ENCODE measurements at regions not wholly inside any gene's neighbourhood (a gene's known extent, or its start where the extent isn't known, plus 50 kb on each side); places are given as distances from the start of the nearest gene placed in this dataset.

DNA sequence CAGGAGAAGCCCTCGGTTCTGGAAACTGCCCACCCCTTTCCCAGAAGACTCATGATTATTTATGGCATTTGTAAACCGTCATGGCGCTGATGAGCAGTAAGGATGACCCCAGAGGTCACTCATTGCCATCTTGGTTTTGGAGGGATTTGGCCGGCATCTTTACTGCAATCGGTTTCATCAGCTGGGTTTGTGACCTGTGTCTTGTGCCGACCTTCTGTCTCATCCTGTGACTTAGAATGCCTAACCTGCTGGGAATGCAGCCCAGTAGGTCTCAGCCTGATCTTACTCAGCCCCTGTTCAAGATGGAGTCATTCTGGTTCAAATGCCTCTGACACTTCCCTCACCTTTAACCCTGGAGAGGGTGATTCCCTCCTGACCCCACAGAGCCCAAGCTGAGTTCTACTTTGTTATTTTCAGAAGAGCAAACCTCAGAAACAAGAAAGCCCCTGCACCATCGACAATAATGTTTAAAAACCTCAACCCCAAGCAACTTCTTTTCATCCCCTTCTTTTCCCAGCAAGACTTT is 105.5 kb upstream of the SFSWAP start:
- dilution Hi-C loops (cut with HindIII; ENCODE audit: low sequenced_read_pairs, unreplicated experiment) (no loop called here), intact Hi-C loops (cut with micrococcal nuclease) (loop anchor here (10.0 kb wide), 1 partner anchor 89 kb away; no protein-coding TSS in a partner anchor), in situ Hi-C loops (cut with MboI; ENCODE audit: low sequenced_read_pairs) (no loop called here)
- no peak overlapping the region for H4K5ac ChIP-seq (ENCODE audit: low read depth, low read length)
- H3K27ac ChIP-seq (ENCODE audit: insufficient read depth, low read length), result no peak overlapping the region
- H4K20me1 ChIP-seq (ENCODE audit: insufficient read depth, low read length), result no peaks in the 10 kb centered on the region
- no TSS peak for BruUV-seq (replicated peaks)
- H3K4me3 ChIP-seq (ENCODE audit: insufficient read depth, low read depth, low read length), result no peak overlapping the region
- no peak overlapping the region for H2AFZ ChIP-seq (replicated peaks; ENCODE audit: low read length, poor library complexity)
- no peaks in the 10 kb centered on the region for H3K4me1 ChIP-seq (ENCODE audit: control insufficient read depth, insufficient read depth, low read length)
- DNase-seq (no peak), ATAC-seq (ENCODE audit: low read depth) (no peak)
- POLR2A ChIA-PET (ENCODE audit: unreplicated experiment), result no interaction called here
- no peak overlapping the region for H3K4ac ChIP-seq (ENCODE audit: low read depth, low read length)
- CTCF ChIA-PET, result no interaction called here
- H2BK120ac ChIP-seq (ENCODE audit: low read depth, low read length), result no peak overlapping the region
- H4K91ac ChIP-seq (ENCODE audit: insufficient read depth, low read depth, low read length), result no peak overlapping the region
- H2BK15ac ChIP-seq (ENCODE audit: low read depth, low read length), result no peak overlapping the region
- H2BK5ac ChIP-seq (ENCODE audit: low read depth, low read length, poor library complexity, severe bottlenecking), result no peak overlapping the region
- TF ChIP-seq CEBPB (IDR thresholded peaks at IDR 0.05; ENCODE audit: low read depth, low read length) (no peak), RCOR1 (IDR thresholded peaks at IDR 0.05; ENCODE audit: insufficient replicate concordance, low read length) (no peak), MXI1 (IDR thresholded peaks at IDR 0.05; ENCODE audit: borderline replicate concordance, low read depth, low read length) (no peak), MAFK (IDR thresholded peaks at IDR 0.05; ENCODE audit: low read depth, low read length) (no peak), CHD1 (IDR thresholded peaks at IDR 0.05; ENCODE audit: low read depth, low read length) (no peak), BHLHE40 (IDR thresholded peaks at IDR 0.05; ENCODE audit: low read depth, low read length) (no peak), NFE2L2 (IDR thresholded peaks at IDR 0.05; ENCODE audit: low read depth, low read length) (no peak), POLR2A (IDR thresholded peaks at IDR 0.05; ENCODE audit: low read depth, low read length) (no peak), FOS (IDR thresholded peaks at IDR 0.05; ENCODE audit: low read depth, low read length) (no peak), RAD21 (IDR thresholded peaks at IDR 0.05; ENCODE audit: low read length) (no peak), MAZ (IDR thresholded peaks at IDR 0.05; ENCODE audit: borderline replicate concordance, low read depth, low read length) (no peak), SMC3 (IDR thresholded peaks at IDR 0.05; ENCODE audit: low read depth, low read length) (no peak), RFX5 (IDR thresholded peaks at IDR 0.05; ENCODE audit: low read depth, low read length) (no peak)
- TF ChIP-seq, protein P1, sequence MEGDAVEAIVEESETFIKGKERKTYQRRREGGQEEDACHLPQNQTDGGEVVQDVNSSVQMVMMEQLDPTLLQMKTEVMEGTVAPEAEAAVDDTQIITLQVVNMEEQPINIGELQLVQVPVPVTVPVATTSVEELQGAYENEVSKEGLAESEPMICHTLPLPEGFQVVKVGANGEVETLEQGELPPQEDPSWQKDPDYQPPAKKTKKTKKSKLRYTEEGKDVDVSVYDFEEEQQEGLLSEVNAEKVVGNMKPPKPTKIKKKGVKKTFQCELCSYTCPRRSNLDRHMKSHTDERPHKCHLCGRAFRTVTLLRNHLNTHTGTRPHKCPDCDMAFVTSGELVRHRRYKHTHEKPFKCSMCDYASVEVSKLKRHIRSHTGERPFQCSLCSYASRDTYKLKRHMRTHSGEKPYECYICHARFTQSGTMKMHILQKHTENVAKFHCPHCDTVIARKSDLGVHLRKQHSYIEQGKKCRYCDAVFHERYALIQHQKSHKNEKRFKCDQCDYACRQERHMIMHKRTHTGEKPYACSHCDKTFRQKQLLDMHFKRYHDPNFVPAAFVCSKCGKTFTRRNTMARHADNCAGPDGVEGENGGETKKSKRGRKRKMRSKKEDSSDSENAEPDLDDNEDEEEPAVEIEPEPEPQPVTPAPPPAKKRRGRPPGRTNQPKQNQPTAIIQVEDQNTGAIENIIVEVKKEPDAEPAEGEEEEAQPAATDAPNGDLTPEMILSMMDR (conservative IDR thresholded peaks at IDR 0.05; ENCODE audit: low read depth, low read length), result no peak
- TF ChIP-seq, protein P2, sequence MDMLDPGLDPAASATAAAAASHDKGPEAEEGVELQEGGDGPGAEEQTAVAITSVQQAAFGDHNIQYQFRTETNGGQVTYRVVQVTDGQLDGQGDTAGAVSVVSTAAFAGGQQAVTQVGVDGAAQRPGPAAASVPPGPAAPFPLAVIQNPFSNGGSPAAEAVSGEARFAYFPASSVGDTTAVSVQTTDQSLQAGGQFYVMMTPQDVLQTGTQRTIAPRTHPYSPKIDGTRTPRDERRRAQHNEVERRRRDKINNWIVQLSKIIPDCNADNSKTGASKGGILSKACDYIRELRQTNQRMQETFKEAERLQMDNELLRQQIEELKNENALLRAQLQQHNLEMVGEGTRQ (IDR thresholded peaks at IDR 0.05; ENCODE audit: low read depth, low read length), result no peak
- TF ChIP-seq, protein P3, sequence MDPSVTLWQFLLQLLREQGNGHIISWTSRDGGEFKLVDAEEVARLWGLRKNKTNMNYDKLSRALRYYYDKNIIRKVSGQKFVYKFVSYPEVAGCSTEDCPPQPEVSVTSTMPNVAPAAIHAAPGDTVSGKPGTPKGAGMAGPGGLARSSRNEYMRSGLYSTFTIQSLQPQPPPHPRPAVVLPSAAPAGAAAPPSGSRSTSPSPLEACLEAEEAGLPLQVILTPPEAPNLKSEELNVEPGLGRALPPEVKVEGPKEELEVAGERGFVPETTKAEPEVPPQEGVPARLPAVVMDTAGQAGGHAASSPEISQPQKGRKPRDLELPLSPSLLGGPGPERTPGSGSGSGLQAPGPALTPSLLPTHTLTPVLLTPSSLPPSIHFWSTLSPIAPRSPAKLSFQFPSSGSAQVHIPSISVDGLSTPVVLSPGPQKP (IDR thresholded peaks at IDR 0.05; ENCODE audit: borderline replicate concordance, low read depth, low read length), result no peak
- no peak overlapping the region for H2AK9ac ChIP-seq (replicated peaks; ENCODE audit: low read depth, low read length, poor library complexity)
- no peak overlapping the region for H3K14ac ChIP-seq (replicated peaks; ENCODE audit: low read depth, low read length)
- H3K9me3 ChIP-seq (ENCODE audit: control insufficient read depth, insufficient read depth, low read length), result peaks cover 3% of the 10 kb centered on the region; the same call in 1 of the 2 replicates
- no peak overlapping the region for H3K4me2 ChIP-seq (ENCODE audit: low read depth, low read length)
- H3K9me1 ChIP-seq (ENCODE audit: insufficient read depth, low read length), result no peaks in the 10 kb centered on the region
- no peak overlapping the region for H4K8ac ChIP-seq (ENCODE audit: low read depth in 2 of 2, low read length in 2 of 2)
- H2BK20ac ChIP-seq (ENCODE audit: low read depth, low read length), result no peak overlapping the region
- no peaks in the 10 kb centered on the region for H3K27me3 ChIP-seq (ENCODE audit: control insufficient read depth, insufficient read depth, low read length)
- H2AK5ac ChIP-seq (ENCODE audit: low read depth, low read length), result no peak overlapping the region
- H3K56ac ChIP-seq (ENCODE audit: extremely low read depth, insufficient read depth, low read length), result no peak overlapping the region
- no peaks in the 10 kb centered on the region for H3K79me1 ChIP-seq (ENCODE audit: low read depth in 1 of 2, low read length in 2 of 2)
- H3K36me3 ChIP-seq (ENCODE audit: control insufficient read depth, insufficient read depth, low read length), result no peaks in the 10 kb centered on the region
- no peak overlapping the region for H3K9ac ChIP-seq (ENCODE audit: low read depth, low read length)
- no CpG with 5 or more reads among the region's 7 CpGs for WGBS, 2 experiments (ENCODE audit: extremely low coverage in 2 of 2, insufficient read length in 1 of 2)
- H3K23ac ChIP-seq (ENCODE audit: low read depth, low read length), result no peak overlapping the region
- H3K18ac ChIP-seq (ENCODE audit: low read depth, low read length), result no peak overlapping the region

All from IMR-90 (cell line).